ENCODE measurements at regions not wholly inside any gene's neighbourhood (a gene's known extent, or its start where the extent isn't known, plus 50 kb on each side); places are given as distances from the start of the nearest gene placed in this dataset.

GRCh38 chr5:34584165-34584564 is 72.0 kb upstream of the RAI14 start:
- TF ChIP-seq TRIM24 (IDR thresholded peaks at IDR 0.05) (no peak), POLR3A (IDR thresholded peaks at IDR 0.05; ENCODE audit: borderline replicate concordance, extremely low read depth, insufficient read depth, insufficient read length) (no peak), CEBPB (tag; IDR thresholded peaks at IDR 0.05) (no peak), RAD51 (IDR thresholded peaks at IDR 0.05; ENCODE audit: borderline replicate concordance, low read depth) (no peak), BCL6 (CRISPR knock-in tag; IDR thresholded peaks at IDR 0.05) (no peak), ZC3H11A (IDR thresholded peaks at IDR 0.05; ENCODE audit: low read depth, low read length) (no peak)

Measured in K562 (cell line).